ENCODE measurements at regions not wholly inside any gene's neighbourhood (a gene's known extent, or its start where the extent isn't known, plus 50 kb on each side); places are given as distances from the start of the nearest gene placed in this dataset.
"Not testable (repeated sequence)": the region's sequence is repeated elsewhere in the genome, so short reads cannot be mapped to it uniquely, and the experiment has no call there.

DNA sequence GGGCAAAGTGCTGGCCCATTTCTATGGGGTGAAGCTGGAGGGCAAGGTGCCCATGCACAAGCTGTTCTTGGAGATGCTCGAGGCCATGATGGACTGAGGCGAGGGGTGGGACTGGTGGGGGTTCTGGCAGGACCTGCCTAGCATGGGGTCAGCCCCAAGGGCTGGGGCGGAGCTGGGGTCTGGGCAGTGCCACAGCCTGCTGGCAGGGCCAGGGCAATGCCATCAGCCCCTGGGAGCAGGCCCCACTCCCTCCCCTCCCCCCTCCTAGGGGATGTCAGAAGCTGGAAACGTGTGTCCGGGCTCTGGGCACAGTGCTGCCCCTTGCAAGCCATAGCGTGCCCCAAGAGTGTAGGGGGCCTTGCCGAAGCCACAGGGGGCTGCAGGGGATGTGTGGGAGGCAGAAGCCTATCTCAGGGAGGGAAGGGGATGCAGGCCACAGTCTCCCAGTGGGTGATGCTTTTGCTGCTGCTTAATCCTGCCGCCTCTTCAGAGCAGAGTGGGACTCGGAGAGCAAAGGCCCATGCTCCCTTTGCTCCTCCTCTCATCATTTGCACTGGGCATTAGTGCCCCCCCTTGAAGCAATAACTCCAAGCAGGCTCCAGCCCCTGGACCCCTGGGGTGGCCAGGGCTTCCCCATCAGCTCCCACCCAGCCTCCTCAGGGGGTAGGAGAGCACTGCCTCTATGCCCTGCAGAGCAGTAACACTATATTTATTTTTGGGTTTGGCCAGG is 85.2 kb downstream of the MRPL57 start:
- DNase-seq (ENCODE audit: low spot score), result not testable (repeated sequence)

DNA sequence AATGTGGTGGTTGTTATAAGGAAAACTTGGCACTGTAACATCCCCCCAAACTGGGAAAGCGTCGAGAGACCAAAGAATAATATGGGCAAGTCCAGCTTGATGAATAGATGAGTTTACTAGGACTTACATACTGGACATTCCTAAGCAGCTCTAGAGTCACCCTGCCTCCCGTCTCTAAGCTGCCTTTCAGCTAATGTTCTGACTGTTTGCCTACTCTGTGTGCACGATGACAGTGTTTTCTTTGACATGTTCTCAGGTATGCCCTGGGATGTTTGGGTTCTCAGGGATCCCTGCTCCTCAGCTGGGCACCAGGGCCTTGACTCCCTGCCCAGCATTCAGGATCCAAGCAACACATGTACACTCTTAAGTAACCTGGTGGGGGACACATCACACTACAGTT is 87.5 kb downstream of the MRPL57 start:
- DNase-seq (ENCODE audit: low spot score), result not testable (repeated sequence)

DNA sequence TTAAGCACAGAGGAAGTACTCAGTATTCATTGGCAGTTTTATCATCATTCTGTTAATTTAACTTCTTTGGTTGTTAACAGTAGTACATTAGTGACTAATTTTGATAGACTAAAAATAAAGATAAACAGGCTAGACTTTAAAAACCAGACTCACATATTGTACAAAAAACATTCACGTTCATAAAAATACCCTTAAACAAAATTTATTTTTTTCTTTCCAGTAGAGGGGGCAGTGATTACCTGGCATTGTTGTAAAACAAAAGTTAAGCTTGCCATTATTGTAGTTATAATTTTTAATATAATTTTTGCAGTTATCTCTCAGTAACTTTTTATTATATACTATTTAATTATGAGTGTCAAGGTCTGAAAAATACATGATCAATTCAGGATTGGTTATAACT is 92.0 kb downstream of the MRPL57 start:
- DNase-seq (ENCODE audit: low spot score), result not testable (repeated sequence)

DNA sequence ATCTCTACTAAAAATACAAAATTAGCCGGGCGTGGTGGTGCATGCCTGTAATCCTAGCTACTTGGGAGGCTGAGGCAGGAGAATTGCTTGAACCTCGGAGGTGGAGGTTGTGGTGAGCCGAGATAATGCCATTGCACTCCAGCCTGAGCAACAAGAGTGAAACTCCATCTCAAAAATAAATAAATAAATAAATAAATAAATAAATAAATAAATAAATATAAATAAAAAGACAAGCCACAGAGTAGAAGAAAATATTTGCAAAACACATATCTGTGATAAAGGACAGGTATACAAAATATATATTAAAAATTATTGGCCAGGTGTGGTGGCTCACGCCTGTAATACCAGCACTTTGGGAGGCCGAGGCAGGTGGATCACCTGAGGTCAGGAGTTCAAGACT is 96.0 kb downstream of the MRPL57 start:
- not testable (repeated sequence) for DNase-seq (ENCODE audit: low spot score)

DNA sequence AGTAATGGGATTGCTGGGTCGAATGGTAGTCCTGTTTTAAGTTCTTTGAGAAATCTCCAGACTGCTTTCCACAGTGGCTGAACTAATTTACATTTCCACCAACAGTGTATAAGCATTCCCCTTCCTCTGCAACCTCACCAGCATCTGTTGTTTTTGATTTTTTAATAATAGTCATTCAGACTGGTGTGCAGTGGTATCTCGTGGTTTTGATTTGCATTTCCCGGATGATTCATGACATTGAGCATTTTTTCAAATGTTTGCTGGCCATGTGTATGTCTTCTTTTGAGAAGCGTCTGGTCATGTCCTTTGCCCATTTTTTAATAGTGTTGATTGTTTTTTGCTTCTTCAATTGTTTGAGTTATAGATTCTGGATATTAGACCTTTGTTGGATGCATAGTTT is 98.0 kb downstream of the MRPL57 start:
- not testable (repeated sequence) for DNase-seq (ENCODE audit: low spot score)

DNA sequence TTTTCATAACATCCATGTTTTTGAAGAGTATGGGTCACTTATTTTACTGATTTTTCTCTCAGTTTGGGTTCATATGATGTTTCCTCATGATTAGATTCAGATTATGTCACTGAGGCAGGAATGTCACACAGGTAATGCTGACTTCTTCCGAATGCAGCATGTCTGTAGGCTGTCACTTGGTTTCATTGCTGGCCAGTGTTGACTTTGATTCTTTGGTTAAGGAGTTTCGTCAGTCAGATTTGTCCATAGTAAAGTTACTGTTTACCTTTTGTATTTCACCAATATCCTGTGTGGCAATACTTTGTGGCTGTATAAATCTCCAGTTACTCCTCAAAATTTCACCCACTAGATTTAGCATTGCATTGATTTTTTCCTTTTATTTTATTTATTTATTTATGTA is 105.6 kb downstream of the MRPL57 start:
- no peak for DNase-seq (ENCODE audit: low spot score)

DNA sequence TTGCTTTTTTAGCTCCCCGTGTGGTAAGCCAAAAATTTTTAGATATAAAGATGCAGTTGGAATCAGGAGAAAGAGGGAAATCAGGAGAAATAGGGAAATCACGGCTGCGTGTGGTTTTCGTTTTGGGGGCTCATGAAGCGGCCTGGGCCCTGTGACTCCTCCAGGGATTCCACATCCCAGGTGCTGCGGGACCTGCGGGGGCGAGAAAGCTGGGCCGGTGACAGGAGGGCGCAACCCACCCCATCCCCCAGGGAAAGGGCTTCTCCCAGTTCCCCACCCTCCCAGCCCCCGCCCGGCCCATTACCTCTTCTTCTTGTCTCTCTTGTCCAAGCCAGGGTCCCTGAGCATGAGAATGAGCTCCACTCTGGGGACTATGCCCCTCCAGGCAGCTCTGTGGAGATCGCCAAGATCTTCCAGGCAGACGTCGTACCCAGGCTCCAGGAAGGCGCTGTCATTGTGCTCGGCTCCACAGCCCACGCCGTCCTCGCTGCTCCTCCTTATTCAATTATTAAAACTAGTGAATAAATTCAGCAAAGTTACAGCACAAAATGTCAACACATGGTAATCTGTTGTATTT is 111.0 kb downstream of the MRPL57 start:
- no peak for DNase-seq (ENCODE audit: low spot score)

DNA sequence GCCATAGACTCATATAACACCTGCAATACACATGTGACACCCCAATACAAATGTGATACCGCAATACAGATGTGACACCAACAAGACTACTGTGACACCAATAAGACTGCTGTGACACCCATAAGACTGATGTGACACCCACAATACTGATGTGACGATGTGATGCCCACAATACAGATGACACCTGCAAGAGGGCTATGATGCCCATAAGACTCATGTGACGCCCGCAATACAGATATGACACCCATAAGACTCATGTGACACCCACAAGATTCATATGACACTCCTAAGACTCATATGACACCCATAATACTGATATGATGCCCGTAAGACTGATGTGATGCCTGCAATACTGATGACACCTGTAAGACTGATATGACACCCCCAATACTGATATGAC is 113.0 kb downstream of the MRPL57 start:
- no peak for DNase-seq (ENCODE audit: low spot score)

DNA sequence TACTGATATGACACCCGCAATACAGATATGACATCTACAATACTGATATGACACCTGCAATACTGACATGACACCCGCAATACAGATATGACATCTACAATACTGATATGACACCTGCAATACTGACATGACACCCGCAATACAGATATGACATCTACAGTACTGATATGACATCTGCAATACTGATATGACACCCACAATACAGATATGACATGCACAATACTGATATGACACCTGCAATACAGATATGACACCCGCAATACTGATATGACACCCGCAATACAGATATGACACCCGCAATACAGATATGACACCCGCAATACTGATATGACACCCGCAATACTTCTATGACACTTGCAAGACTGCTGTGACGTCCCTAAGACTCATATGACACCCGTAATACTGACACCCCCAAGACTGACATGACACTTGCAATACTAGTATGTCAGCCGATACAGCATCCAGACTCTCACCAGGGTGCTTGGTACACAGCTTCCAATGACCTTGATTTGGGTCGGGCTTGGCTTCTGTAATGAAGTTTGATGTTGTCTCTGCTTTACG is 114.1 kb downstream of the MRPL57 start:
- DNase-seq (ENCODE audit: low spot score), result not testable (repeated sequence)

DNA sequence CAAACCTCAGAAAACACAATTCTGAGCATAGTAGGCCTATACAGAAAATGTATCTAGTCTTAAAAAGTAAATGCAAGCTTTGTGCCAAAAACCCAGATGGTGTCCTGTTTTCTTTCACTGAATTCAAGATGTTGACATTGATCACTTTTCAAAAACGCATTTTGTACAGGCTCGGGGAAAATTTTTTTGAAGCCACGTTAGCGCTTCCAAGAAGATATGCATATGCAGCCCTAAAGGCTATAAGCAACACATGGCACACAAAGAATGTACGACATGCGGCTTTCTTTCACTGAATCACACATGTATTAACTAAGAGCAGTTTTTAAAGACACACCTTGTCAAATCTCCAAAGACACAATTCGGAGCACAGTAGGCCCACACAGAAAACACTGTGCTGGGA is 115.4 kb downstream of the MRPL57 start:
- no peak for DNase-seq (ENCODE audit: low spot score)

DNA sequence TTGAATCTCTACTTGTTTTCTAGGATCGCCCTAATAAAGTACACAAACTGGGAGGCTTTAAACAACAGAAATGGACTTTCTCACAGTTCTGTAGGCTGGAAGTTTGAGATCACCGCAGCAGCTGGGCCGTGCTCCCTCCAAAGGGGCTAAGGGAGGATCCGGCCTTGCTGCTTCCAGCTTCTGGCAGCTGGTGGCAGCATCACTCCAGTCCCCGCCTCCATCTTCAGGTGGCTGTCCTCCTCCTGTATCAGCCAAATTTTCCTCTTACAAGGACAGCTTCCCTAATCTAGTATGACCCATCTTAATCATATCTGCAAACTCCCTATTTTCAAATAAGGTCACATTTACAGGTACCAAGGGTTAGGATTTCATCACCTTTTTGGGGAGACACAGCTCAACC is 120.5 kb downstream of the MRPL57 start:
- peak; percentile 40 for DNase-seq (ENCODE audit: low spot score)

DNA sequence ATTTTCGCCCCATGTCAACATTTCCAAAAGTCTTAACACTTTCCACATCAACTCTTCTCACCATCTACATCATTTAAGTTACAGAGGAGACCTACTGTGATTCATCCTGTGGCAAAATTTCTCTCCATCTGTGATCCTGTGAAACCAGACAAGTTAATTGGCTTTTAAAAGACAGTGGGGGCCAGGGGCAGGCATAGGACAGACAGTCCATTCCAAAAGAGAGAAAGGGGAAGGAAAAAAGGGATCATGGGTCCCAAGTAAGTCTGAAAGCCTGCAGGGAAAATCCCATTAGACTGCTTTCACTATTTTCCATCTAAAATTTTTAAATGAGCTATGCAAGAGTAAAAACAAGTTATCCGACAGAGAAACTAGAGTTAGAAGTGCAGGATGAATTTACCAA is 121.0 kb downstream of the MRPL57 start:
- no peak for DNase-seq (ENCODE audit: low spot score)

DNA sequence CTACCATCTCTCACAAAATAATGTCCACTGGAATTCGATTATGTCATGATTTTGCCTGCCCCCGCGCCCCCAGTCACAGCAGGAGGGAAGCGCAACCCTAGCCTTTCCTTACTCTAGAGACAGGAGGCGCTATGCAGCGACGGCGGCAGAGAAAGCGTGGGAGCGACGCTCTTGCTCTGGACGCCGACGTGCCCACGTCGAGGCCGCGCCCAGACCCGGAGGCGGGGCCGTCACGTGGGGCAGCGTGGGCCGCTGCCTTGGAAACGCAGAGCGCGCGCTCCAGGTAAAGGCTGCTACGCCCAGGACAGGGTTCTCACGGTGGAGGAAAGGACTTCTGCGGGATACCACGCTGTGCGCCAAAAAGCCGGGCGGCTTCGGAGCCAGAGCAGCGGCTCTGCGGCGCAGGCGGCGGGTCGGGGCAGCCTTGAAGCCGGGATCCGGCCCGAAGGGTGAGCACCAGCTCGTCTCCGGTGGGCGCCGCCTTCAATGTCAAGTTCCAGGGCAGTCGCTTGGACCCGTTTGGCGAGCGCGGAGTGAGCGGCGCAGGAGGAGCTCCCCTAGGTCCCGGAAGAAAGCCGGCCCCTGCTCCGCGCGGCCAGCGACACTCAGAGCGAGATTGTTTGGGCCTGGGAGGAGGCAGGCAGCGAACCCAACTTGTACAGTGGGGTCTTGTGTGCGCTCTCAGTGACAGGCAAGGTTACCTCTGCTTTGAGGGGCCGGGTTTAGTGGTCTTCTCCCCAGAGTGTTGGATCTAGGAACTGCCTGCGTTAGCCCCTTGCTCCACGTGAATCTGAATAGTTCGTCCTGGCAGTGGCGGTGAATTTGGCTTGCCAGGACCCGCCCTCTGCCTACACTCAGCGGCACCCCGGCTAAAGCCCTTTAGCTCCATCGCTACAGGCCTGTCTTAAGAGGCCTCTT is 121.7 kb downstream of the MRPL57 start:
- DNase-seq (ENCODE audit: low spot score), result peak; percentile 85

DNA sequence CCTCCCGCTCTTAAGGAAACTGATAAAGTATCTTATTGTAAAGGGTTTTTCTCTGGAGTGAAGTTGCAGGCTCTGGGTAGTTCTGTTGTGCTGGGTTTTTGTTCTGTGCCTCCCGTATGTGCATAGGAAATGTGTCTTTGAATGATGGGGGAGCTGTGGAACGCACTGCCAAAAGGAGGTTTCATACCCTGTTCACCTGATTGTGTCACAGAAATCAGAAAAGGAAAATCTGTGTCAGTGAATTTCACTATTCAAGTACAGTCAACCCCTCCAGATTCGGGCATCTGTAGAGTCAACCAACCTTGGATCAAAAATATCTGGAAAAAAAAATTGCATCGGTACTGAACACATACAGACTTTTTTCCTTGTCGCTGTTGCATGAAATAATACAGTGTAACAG is 127.8 kb downstream of the MRPL57 start:
- no peak for DNase-seq (ENCODE audit: low spot score)

DNA sequence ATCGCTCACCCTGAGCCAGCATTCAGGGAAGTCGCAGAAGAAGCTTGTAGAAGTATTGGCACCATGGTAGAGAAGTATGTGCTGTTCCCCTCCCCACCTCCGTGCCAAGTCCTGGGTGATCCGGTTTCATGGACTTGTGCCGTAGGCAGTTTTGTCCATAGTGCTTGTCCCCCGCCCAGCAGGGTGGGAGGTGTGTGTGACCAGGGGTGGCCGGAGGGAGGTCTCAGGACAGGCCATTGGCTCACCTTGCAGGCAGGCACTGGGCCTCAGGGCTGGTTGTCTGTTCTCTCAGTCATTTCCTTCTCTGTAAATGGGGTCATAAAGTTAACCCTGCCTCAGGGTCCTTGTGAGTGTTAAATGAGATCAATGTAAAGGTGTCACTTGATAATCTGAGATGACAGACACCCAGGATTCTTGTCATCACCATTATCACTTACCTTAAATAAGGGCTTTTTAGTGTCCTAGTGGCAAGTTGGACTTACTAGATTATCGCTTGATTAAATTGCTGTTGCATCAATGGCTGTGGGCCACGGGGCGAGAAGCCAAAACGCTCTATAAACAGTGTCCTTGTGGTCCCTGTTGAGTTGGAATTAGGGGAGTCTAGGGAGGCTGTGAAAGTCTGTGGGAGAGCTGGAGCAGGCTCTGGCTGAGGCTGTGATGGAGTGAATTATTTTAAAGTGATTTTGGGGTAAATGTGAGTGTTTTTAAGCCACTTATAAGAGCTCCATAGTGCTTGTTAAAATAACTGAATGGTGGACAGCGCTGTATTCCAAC is 130.0 kb downstream of the MRPL57 start:
- not testable (repeated sequence) for DNase-seq (ENCODE audit: low spot score)

DNA sequence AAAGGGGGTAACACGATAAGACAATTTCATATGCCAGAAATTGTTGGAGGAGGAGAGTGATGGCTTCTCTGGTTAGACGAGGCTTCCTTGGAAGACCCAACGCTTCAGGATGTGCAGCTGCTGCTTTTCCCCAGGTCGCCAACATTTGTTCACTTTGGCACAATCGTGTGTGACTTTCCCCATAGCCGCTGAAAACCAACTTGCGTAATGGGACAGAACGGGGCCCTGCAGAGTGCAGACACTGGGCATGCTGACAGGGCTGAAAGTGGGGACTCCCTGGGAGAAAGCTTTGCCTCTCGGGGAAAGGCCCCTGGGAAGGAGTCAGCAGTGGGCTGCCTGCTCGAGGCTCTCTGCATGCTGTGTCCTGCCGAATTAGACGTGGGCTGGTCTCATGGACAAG is 130.7 kb downstream of the MRPL57 start:
- not testable (repeated sequence) for DNase-seq (ENCODE audit: low spot score)

DNA sequence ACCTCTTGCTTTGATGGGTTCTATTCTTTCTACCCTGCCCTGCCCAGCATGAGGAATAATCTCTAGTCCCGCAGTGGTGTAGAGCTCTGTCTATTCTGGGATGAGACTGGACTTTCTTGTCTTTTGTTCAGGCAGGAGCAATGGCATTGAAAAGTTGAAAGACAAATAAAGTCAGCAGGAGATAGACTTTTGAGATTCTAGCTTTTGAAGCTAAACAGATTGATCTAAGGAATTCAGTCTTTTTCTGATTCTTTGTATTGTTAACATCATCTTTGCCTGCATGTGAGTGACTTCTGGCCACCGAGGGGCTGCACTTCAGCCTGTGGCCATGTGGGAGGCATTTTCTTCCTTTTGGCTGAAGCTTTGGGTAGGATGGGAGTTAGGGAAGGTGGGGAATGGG is 132.4 kb downstream of the MRPL57 start:
- DNase-seq (ENCODE audit: low spot score), result no peak

DNA sequence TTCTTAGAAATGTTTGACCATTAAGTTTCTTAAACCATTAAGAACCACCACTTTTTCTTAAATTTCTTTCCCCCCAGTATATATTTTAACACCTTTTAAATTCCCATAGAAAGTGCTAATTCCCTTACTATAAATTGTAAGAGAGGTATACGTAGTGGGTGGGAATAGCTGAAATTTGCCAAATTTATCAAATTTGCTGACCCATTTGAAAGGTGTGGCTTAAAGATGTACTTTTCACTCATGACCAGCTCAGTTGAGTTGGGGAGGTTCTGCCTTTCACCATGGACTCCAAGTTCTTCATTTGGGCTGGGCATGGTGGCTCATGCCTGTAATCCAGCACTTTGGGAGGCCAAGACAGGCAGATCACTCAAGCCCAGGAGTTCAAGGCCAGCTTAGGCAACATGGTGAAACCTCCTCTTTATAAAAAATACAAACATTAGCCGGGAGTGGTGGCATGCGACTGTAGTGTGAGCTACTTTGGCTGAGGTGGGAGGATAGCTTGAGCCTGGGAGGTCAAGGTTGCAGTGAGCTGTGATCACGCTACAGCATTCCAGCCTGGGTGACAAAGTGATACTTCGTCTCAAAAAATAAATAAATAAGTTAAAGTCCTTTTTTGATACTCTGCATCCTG is 133.2 kb downstream of the MRPL57 start:
- DNase-seq (ENCODE audit: low spot score), result no peak

DNA sequence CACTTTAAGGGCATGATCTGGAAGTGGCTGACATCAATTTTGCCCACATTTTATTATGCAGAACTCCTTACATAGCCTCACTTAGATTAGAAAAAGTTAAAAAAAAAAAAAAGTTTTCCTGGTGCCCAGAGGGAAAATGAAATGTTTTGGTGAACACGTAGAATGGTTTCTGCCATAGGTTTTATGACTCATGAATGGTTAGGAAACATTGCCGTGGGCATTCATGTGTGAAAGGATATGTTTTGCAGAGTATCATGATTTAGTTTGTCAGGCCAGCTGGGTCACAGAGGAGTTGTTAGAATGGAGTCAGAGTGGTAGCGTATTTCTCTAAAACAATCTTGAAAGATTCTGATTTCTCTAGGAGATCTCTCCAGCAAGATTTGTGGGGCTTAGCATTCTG is 133.8 kb downstream of the MRPL57 start:
- DNase-seq (ENCODE audit: low spot score), result no peak

DNA sequence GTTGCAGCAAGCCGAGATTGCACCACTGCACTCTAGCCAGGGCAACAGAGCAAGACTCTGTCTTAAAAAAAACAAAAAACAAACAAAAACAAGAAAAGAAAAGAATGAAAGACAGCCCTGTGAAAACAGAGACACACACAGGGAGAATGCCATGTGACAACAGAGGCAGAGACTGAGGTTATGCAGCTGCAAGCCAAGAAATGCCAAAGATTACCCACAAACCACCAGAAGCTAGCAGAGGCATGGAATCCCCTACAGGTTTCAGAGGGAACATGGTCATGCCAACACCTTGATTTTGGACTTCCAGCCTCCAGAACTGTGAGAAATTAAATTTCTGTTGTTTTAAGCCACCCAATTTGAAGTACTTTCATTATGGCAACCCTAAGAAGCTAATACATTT is 138.5 kb downstream of the MRPL57 start:
- not testable (repeated sequence) for DNase-seq (ENCODE audit: low spot score)

DNA sequence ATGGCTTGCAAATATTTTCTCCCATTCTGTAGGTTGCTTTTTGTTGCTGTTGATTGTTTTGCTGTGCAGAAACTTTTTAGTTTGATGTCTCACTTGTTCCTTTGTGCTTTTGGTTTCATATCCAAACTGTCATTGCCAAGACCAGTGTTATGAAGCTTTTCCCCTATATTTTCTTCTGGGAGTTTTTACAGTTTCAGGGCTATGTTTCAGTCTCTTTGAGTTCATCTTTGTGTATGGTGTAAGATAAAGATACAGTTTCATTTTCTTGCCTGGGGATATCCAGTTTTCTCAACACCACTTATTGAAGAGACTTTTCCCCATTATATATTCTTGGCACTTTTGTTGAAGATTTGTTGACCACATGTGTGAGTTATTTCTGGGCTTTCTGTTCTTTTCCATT is 139.9 kb downstream of the MRPL57 start:
- no peak for DNase-seq (ENCODE audit: low spot score)

Measured in mucosa of gallbladder (tissue), 1 donor.